OCI-LY7 (cell line): ENCODE measurements at regions not wholly inside any gene's neighbourhood (a gene's known extent, or its start where the extent isn't known, plus 50 kb on each side); places are given as distances from the start of the nearest gene placed in this dataset.

Experiments used
- BruUV-seq: library from RNA; stranded (reverse); fragments of 400-500 nt; replicated peaks from 2 replicates; lab custom pipeline; 2021; lab: Mats Ljungman, UMichigan
- CTCF ChIA-PET: fragments of 300-600 bp; sonication (Branson Sonifier 250); formaldehyde crosslinking; loops from one replicate; lab custom pipeline; 2022; ENCODE audit warnings: antibody characterized with exemption; ENCODE audit not compliant: unreplicated experiment; lab: Charles Lee
- POLR2A ChIA-PET: fragments of 300-600 bp; sonication (Branson Sonifier 250); formaldehyde crosslinking; loops from one replicate; lab custom pipeline; 2022; ENCODE audit warnings: antibody characterized with exemption; lab: Charles Lee
- DNase-seq: peaks from one replicate; pipeline ENCODE4 v3.0.0-alpha.2; 2015; ENCODE audit warnings: low spot score
- H2AFZ ChIP-seq: fragments of 200-600 bp; sonication (generic), shearing (Covaris generic); 2 replicates; pipeline ENCODE4 v1.6.1; 2014; ENCODE audit warnings: mild to moderate bottlenecking, antibody characterized with exemption, low read length, moderate library complexity
- H3K27ac ChIP-seq: fragments of 200-600 bp; sonication (generic); 2 replicates; pipeline ENCODE4 v1.5.1; 2014; ENCODE audit warnings: mixed run types, low read depth, mild to moderate bottlenecking, moderate library complexity, low read length, inconsistent platforms; ENCODE audit not compliant: poor library complexity, severe bottlenecking
- H3K36me3 ChIP-seq: fragments of 200-600 bp; sonication (generic); 2 replicates; pipeline ENCODE4 v1.6.1; 2014; ENCODE audit warnings: mild to moderate bottlenecking, antibody characterized with exemption, low read length, moderate library complexity, mixed read lengths; ENCODE audit not compliant: insufficient read depth
- H3K4me1 ChIP-seq: fragments of 200-600 bp; sonication (generic); 2 replicates; pipeline ENCODE4 v1.5.1; 2014; ENCODE audit warnings: mild to moderate bottlenecking, low read length; ENCODE audit not compliant: insufficient read depth, poor library complexity, severe bottlenecking
- H3K4me2 ChIP-seq: fragments of 200-600 bp; sonication (generic); 2 replicates; pipeline ENCODE4 v1.6.1; 2014; ENCODE audit warnings: mild to moderate bottlenecking, low read length
- H3K4me3 ChIP-seq: fragments of 200-600 bp; sonication (generic); 2 replicates; pipeline ENCODE4 v1.5.1; 2014; ENCODE audit warnings: mild to moderate bottlenecking, low read depth, low read length; ENCODE audit not compliant: poor library complexity, severe bottlenecking
- H3K79me2 ChIP-seq: fragments of 200-600 bp; sonication (generic); 2 replicates; pipeline ENCODE4 v1.6.1; 2016; ENCODE audit warnings: low read depth, mild to moderate bottlenecking, low read length, moderate library complexity, mixed read lengths; ENCODE audit not compliant: insufficient read depth
- H3K9me2 ChIP-seq: fragments of 200-600 bp; sonication (generic); 2 replicates; pipeline ENCODE4 v1.6.1; 2016; ENCODE audit warnings: mild to moderate bottlenecking, low read length, mixed read lengths; ENCODE audit not compliant: insufficient read depth
- H3K9me3 ChIP-seq: fragments of 200-600 bp; sonication (generic); 2 replicates; pipeline ENCODE4 v1.6.1; 2014; ENCODE audit warnings: mild to moderate bottlenecking, mixed run types, low read length, mixed read lengths
- H4K20me1 ChIP-seq: fragments of 200-600 bp; sonication (generic); 2 replicates; pipeline ENCODE4 v1.6.1; 2014; ENCODE audit warnings: mild to moderate bottlenecking, antibody characterized with exemption, low read length, moderate library complexity, mixed read lengths; ENCODE audit not compliant: insufficient read depth
- CTCF ChIP-seq: fragments of 200-600 bp; sonication (generic); conservative IDR thresholded peaks from 2 replicates; pipeline ENCODE4 v1.5.1; 2014; ENCODE audit warnings: mild to moderate bottlenecking, antibody characterized with exemption, low read length, moderate library complexity, mixed read lengths
- EZH2phosphoT487 ChIP-seq: fragments of 200-600 bp; sonication (generic); IDR thresholded peaks from 2 replicates; pipeline ENCODE4 v1.6.1; 2018; ENCODE audit warnings: low read depth, borderline replicate concordance, mild to moderate bottlenecking, mixed run types, antibody characterized with exemption, low read length, moderate library complexity, mixed read lengths
- intact Hi-C: fragments of 100-400 bp; cut with micrococcal nuclease; formaldehyde crosslinking; loops from one replicate; pipeline ENCODE4 v1.10.0; 2022; ENCODE audit not compliant: unreplicated experiment

GRCh38 chr16:54489225-54490111, 202.9 kb upstream of the IRX3 start:
- no TSS peak for BruUV-seq
- no peak overlapping the region for H3K4me2 ChIP-seq
- no peaks in the 10 kb centered on the region for H3K79me2 ChIP-seq
- H3K36me3 ChIP-seq: no peaks in the 10 kb centered on the region
- TF ChIP-seq CTCF (no peak), EZH2phosphoT487 (no peak)
- ChIA-PET CTCF (no interaction called here), POLR2A (no interaction called here)
- no peak overlapping the region for H3K27ac ChIP-seq
- H3K9me3 ChIP-seq: no peaks in the 10 kb centered on the region
- no peak overlapping the region for H2AFZ ChIP-seq
- H4K20me1 ChIP-seq: no peaks in the 10 kb centered on the region
- H3K4me1 ChIP-seq: no peaks in the 10 kb centered on the region
- intact Hi-C loops: no loop called here
- no peak overlapping the region for H3K4me3 ChIP-seq
- DNase-seq: no peak
- H3K9me2 ChIP-seq: no peaks in the 10 kb centered on the region

GRCh38 chr16:54488729-54489128, 202.1 kb upstream of the IRX3 start:
- Histone ChIP-seq H2AFZ (no peak overlapping the region), H3K4me3 (no peak overlapping the region), H3K4me1 (no peaks in the 10 kb centered on the region), H3K27ac (no peak overlapping the region), H3K36me3 (no peaks in the 10 kb centered on the region), H3K9me2 (no peaks in the 10 kb centered on the region), H3K4me2 (no peak overlapping the region), H3K9me3 (no peaks in the 10 kb centered on the region), H4K20me1 (no peaks in the 10 kb centered on the region), H3K79me2 (no peaks in the 10 kb centered on the region)
- intact Hi-C loops: no loop called here
- ChIA-PET CTCF (no interaction called here), POLR2A (no interaction called here)
- DNase-seq: no peak
- no TSS peak for BruUV-seq
- TF ChIP-seq CTCF (no peak), EZH2phosphoT487 (no peak)

- H3K9me3 ChIP-seq: no peaks in the 10 kb centered on the region
- H3K9me2 ChIP-seq: no peaks in the 10 kb centered on the region
- no TSS peak for BruUV-seq
- no peaks in the 10 kb centered on the region for H3K4me1 ChIP-seq
- TF ChIP-seq EZH2phosphoT487 (no peak), CTCF (no peak)
- CTCF ChIA-PET: no interaction called here
- no peaks in the 10 kb centered on the region for H4K20me1 ChIP-seq
- H3K36me3 ChIP-seq: no peaks in the 10 kb centered on the region
- H3K27ac ChIP-seq: no peak overlapping the region
- no peak overlapping the region for H2AFZ ChIP-seq
- intact Hi-C loops: no loop called here
- H3K79me2 ChIP-seq: no peaks in the 10 kb centered on the region
- no peak overlapping the region for H3K4me3 ChIP-seq
- POLR2A ChIA-PET: interaction anchor here (0.7 kb wide), 1 partner anchor 116 kb away, joined by 4 read pairs; no protein-coding TSS in a partner anchor
- DNase-seq: no peak
- H3K4me2 ChIP-seq: no peak overlapping the region
Observed at GRCh38 chr16:54487933-54488332, 201.3 kb upstream of the IRX3 start.
